HEK293 (cell line): ENCODE measurements at regions not wholly inside any gene's neighbourhood (a gene's known extent, or its start where the extent isn't known, plus 50 kb on each side); places are given as distances from the start of the nearest gene placed in this dataset.

Source experiments
- ZNF274 ChIP-seq, 2 experiments: fragments of 200-500 bp in 1 of 2; fragments of 450-650 bp in 1 of 2; sonication (Bioruptor generic) in 1 of 2; formaldehyde crosslinking in 1 of 2; IDR thresholded peaks; 2 replicates each; pipeline versions ENCODE4 v1.5.1 to v1.6.1; 2014 to 2016; ENCODE audit warnings: borderline replicate concordance in 1 of 2, inconsistent platforms in 1 of 2, low read length in 1 of 2, missing biosample characterization in 1 of 2, missing genetic modification characterization in 1 of 2
- ZNF366 ChIP-seq: fragments of 450-650 bp; formaldehyde crosslinking; conservative IDR thresholded peaks from 2 replicates; pipeline ENCODE4 v1.5.1; 2016; ENCODE audit warnings: missing biosample characterization, missing genetic modification characterization
- ZNF792 ChIP-seq: fragments of 450-650 bp; formaldehyde crosslinking; IDR thresholded peaks from 2 replicates; pipeline ENCODE4 v1.5.1; 2016; ENCODE audit warnings: missing biosample characterization, missing genetic modification characterization
- TF ChIP-seq, protein P1 (sequence below): fragments of 450-650 bp; formaldehyde crosslinking; IDR thresholded peaks from 2 replicates; pipeline ENCODE4 v1.5.1; 2016; ENCODE audit warnings: missing biosample characterization, missing genetic modification characterization
- TF ChIP-seq, protein P2 (sequence below): fragments of 450-650 bp; formaldehyde crosslinking; IDR thresholded peaks from 2 replicates; pipeline ENCODE4 v1.5.1; 2016; ENCODE audit warnings: missing biosample characterization, missing genetic modification characterization
- TF ChIP-seq, protein P3 (sequence below): fragments of 450-650 bp; IDR thresholded peaks from 2 replicates; pipeline ENCODE4 v1.5.1; 2018; ENCODE audit warnings: missing biosample characterization, missing genetic modification characterization
- TF ChIP-seq, protein P4 (sequence below): fragments of 450-650 bp; formaldehyde crosslinking; IDR thresholded peaks from 2 replicates; pipeline ENCODE4 v1.5.1; 2016; ENCODE audit warnings: missing biosample characterization, missing genetic modification characterization
- TF ChIP-seq, protein P5 (sequence below): fragments of 450-650 bp; formaldehyde crosslinking; IDR thresholded peaks from 2 replicates; pipeline ENCODE4 v1.5.1; 2016; ENCODE audit warnings: missing biosample characterization, missing genetic modification characterization

DNA sequence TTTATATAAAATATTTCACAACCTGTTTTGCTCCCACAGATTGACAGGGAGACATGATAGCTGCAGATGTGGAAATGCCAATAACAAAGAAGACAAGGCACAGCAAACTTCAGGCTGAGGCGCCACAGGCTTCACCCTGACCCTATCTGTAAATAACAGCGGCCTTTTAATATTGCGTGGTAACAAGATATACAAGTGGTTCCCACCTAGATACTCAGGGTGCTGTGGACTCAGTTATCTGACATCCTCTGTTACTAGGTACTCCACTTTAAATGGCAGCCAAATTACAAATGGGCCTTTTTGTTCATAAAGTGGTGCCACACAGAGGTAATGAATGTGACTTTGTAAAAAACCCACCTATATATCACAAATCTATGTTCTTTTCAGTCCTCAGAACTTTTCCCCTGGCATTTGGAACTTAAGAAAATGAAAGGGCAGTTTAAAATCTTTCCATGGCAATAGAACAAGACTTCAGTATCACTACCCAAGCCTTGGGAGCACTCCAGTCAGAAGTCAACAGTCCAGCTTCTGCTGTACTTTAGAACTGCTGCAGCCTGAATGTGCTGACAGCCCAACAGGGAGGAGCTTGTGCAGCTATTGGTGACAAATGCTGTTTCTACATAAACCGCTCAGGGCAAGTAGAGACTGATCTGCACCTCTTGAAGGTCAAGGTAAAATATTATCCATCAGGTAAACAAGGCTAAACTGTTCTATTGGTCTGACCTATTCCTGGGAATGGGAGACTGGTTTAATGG, 86.2 kb upstream of the DCD start:
- TF ChIP-seq ZNF792 (tag by site-specific recombination) = no peak
- TF ChIP-seq, protein P1, sequence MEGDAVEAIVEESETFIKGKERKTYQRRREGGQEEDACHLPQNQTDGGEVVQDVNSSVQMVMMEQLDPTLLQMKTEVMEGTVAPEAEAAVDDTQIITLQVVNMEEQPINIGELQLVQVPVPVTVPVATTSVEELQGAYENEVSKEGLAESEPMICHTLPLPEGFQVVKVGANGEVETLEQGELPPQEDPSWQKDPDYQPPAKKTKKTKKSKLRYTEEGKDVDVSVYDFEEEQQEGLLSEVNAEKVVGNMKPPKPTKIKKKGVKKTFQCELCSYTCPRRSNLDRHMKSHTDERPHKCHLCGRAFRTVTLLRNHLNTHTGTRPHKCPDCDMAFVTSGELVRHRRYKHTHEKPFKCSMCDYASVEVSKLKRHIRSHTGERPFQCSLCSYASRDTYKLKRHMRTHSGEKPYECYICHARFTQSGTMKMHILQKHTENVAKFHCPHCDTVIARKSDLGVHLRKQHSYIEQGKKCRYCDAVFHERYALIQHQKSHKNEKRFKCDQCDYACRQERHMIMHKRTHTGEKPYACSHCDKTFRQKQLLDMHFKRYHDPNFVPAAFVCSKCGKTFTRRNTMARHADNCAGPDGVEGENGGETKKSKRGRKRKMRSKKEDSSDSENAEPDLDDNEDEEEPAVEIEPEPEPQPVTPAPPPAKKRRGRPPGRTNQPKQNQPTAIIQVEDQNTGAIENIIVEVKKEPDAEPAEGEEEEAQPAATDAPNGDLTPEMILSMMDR = no peak
- TF ChIP-seq, protein P2, sequence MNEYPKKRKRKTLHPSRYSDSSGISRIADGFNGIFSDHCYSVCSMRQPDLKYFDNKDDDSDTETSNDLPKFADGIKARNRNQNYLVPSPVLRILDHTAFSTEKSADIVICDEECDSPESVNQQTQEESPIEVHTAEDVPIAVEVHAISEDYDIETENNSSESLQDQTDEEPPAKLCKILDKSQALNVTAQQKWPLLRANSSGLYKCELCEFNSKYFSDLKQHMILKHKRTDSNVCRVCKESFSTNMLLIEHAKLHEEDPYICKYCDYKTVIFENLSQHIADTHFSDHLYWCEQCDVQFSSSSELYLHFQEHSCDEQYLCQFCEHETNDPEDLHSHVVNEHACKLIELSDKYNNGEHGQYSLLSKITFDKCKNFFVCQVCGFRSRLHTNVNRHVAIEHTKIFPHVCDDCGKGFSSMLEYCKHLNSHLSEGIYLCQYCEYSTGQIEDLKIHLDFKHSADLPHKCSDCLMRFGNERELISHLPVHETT (tag by site-specific recombination) = no peak
- TF ChIP-seq, protein P3, sequence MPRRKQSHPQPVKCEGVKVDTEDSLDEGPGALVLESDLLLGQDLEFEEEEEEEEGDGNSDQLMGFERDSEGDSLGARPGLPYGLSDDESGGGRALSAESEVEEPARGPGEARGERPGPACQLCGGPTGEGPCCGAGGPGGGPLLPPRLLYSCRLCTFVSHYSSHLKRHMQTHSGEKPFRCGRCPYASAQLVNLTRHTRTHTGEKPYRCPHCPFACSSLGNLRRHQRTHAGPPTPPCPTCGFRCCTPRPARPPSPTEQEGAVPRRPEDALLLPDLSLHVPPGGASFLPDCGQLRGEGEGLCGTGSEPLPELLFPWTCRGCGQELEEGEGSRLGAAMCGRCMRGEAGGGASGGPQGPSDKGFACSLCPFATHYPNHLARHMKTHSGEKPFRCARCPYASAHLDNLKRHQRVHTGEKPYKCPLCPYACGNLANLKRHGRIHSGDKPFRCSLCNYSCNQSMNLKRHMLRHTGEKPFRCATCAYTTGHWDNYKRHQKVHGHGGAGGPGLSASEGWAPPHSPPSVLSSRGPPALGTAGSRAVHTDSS (tag by site-specific recombination) = no peak
- TF ChIP-seq ZNF366 = no peak
- TF ChIP-seq ZNF274 (IDR thresholded peaks at IDR 0.05; ENCODE audit: low read length) = no peak
- no peak for TF ChIP-seq ZNF274 (tag by site-specific recombination; IDR thresholded peaks at IDR 0.05; ENCODE audit: borderline replicate concordance)
- TF ChIP-seq, protein P4, sequence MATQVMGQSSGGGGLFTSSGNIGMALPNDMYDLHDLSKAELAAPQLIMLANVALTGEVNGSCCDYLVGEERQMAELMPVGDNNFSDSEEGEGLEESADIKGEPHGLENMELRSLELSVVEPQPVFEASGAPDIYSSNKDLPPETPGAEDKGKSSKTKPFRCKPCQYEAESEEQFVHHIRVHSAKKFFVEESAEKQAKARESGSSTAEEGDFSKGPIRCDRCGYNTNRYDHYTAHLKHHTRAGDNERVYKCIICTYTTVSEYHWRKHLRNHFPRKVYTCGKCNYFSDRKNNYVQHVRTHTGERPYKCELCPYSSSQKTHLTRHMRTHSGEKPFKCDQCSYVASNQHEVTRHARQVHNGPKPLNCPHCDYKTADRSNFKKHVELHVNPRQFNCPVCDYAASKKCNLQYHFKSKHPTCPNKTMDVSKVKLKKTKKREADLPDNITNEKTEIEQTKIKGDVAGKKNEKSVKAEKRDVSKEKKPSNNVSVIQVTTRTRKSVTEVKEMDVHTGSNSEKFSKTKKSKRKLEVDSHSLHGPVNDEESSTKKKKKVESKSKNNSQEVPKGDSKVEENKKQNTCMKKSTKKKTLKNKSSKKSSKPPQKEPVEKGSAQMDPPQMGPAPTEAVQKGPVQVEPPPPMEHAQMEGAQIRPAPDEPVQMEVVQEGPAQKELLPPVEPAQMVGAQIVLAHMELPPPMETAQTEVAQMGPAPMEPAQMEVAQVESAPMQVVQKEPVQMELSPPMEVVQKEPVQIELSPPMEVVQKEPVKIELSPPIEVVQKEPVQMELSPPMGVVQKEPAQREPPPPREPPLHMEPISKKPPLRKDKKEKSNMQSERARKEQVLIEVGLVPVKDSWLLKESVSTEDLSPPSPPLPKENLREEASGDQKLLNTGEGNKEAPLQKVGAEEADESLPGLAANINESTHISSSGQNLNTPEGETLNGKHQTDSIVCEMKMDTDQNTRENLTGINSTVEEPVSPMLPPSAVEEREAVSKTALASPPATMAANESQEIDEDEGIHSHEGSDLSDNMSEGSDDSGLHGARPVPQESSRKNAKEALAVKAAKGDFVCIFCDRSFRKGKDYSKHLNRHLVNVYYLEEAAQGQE (tag by site-specific recombination) = no peak
- TF ChIP-seq, protein P5, sequence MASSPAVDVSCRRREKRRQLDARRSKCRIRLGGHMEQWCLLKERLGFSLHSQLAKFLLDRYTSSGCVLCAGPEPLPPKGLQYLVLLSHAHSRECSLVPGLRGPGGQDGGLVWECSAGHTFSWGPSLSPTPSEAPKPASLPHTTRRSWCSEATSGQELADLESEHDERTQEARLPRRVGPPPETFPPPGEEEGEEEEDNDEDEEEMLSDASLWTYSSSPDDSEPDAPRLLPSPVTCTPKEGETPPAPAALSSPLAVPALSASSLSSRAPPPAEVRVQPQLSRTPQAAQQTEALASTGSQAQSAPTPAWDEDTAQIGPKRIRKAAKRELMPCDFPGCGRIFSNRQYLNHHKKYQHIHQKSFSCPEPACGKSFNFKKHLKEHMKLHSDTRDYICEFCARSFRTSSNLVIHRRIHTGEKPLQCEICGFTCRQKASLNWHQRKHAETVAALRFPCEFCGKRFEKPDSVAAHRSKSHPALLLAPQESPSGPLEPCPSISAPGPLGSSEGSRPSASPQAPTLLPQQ (tag by site-specific recombination) = no peak
